Gastrocnemius medialis (tissue), 4 donors: ENCODE measurements at regions not wholly inside any gene's neighbourhood (a gene's known extent, or its start where the extent isn't known, plus 50 kb on each side); places are given as distances from the start of the nearest gene placed in this dataset.

Experiments
- CTCF ChIP-seq, 5 experiments: fragments of 450-650 bp in 3 of 5; fragments of 200-600 bp in 2 of 5; sonication (generic) in 2 of 5; IDR thresholded peaks in 4 of 5; conservative IDR thresholded peaks in 1 of 5; 1 replicate in 4 of 5; 2 replicates in 1 of 5; pipeline ENCODE4 v1.5.1; 2016 to 2019; ENCODE audit warnings: antibody characterized with exemption in 5 of 5, mild to moderate bottlenecking in 3 of 5, moderate library complexity in 3 of 5
- POLR2A ChIP-seq, 2 donors: fragments of 450-650 bp; IDR thresholded peaks; one replicate each; pipeline ENCODE4 v1.6.1; 2017; ENCODE audit warnings: antibody characterized with exemption in 2 of 2, mild to moderate bottlenecking in 2 of 2, moderate library complexity in 2 of 2

GRCh38 chr4:162959046-162959445 is 207.6 kb downstream of the NAF1 start:
- no peak for TF ChIP-seq CTCF (IDR thresholded peaks at IDR 0.05 in 4 of 5, conservative IDR thresholded peaks at IDR 0.05 in 1 of 5)
- no peak for TF ChIP-seq POLR2A (IDR thresholded peaks at IDR 0.05)
